ENCODE measurements at regions not wholly inside any gene's neighbourhood (a gene's known extent, or its start where the extent isn't known, plus 50 kb on each side); places are given as distances from the start of the nearest gene placed in this dataset.

- Histone ChIP-seq H3K36me3 (ENCODE audit: control insufficient read depth in 4 of 4, insufficient read depth in 3 of 4, low read depth in 1 of 4, low read length in 3 of 4) (no peaks in the 10 kb centered on the region), H3K27ac (ENCODE audit: low read depth in 1 of 2, low read length in 2 of 2) (no peak overlapping the region), H3K4me1 (ENCODE audit: control insufficient read depth in 4 of 4, insufficient read depth in 4 of 4, low read length in 3 of 4) (no peaks in the 10 kb centered on the region), H3K9me3 (ENCODE audit: control insufficient read depth in 4 of 4, low read length in 3 of 4) (no peaks in the 10 kb centered on the region), H3K9ac (ENCODE audit: low read depth in 1 of 2, low read length in 2 of 2) (no peak overlapping the region), H3K27me3 (ENCODE audit: control insufficient read depth in 4 of 4, insufficient read depth in 4 of 4, low read length in 3 of 4) (no peaks in the 10 kb centered on the region), H3K4me3 (ENCODE audit: low read depth in 1 of 3, low read length in 3 of 3) (no peak overlapping the region)
- DNase-seq (ENCODE audit: low spot score): no peak
- TF ChIP-seq RAD21 (IDR thresholded peaks at IDR 0.05) (no peak), FOXA1 (IDR thresholded peaks at IDR 0.05) (no peak), JUND (IDR thresholded peaks at IDR 0.05) (no peak), CTCF (IDR thresholded peaks at IDR 0.05; ENCODE audit: low read depth, low read length, missing input control) (no peak), ATF3 (IDR thresholded peaks at IDR 0.05) (no peak), FOXA2 (IDR thresholded peaks at IDR 0.05) (no peak), MAX (IDR thresholded peaks at IDR 0.05) (no peak)
These were observed 176.8 kb upstream of the POU3F1 start for GRCh38 chr1:38223391-38223790.

GRCh38 chr1:38222891-38223290 lies 176.3 kb upstream of the POU3F1 start:
- DNase-seq (ENCODE audit: low spot score): no peak
- no peaks in the 10 kb centered on the region for H3K36me3 ChIP-seq (ENCODE audit: control insufficient read depth in 4 of 4, insufficient read depth in 3 of 4, low read depth in 1 of 4, low read length in 3 of 4)
- H3K4me3 ChIP-seq (ENCODE audit: low read depth in 1 of 3, low read length in 3 of 3): no peak overlapping the region
- TF ChIP-seq EGR1 (IDR thresholded peaks at IDR 0.05; ENCODE audit: low read depth in 2 of 2) (no peak), FOXA1 (IDR thresholded peaks at IDR 0.05) (no peak), GABPA (IDR thresholded peaks at IDR 0.05 in 1 of 2, conservative IDR thresholded peaks at IDR 0.05 in 1 of 2) (no peak), YY1 (IDR thresholded peaks at IDR 0.05) (no peak), FOXA2 (IDR thresholded peaks at IDR 0.05) (no peak), SP1 (IDR thresholded peaks at IDR 0.05) (no peak), REST (IDR thresholded peaks at IDR 0.05) (no peak)
- 88% methylated on average over 2 of the region's 2 CpGs for WGBS
- H3K27me3 ChIP-seq (ENCODE audit: control insufficient read depth in 4 of 4, insufficient read depth in 4 of 4, low read length in 3 of 4): no peaks in the 10 kb centered on the region
- H3K9ac ChIP-seq (ENCODE audit: low read depth in 1 of 2, low read length in 2 of 2): no peak overlapping the region
- H3K4me1 ChIP-seq (ENCODE audit: control insufficient read depth in 4 of 4, insufficient read depth in 4 of 4, low read length in 3 of 4): no peaks in the 10 kb centered on the region
- no peak overlapping the region for H3K27ac ChIP-seq (ENCODE audit: low read depth in 1 of 2, low read length in 2 of 2)
- H3K9me3 ChIP-seq (ENCODE audit: control insufficient read depth in 4 of 4, low read length in 3 of 4): no peaks in the 10 kb centered on the region

- no peak overlapping the region for H3K4me3 ChIP-seq (ENCODE audit: low read depth in 1 of 3, low read length in 3 of 3)
- WGBS: 64% methylated on average over 9 of the region's 9 CpGs
- no peaks in the 10 kb centered on the region for H3K9me3 ChIP-seq (ENCODE audit: control insufficient read depth in 4 of 4, low read length in 3 of 4)
- no peak overlapping the region for H3K27ac ChIP-seq (ENCODE audit: low read depth in 1 of 2, low read length in 2 of 2)
- DNase-seq (ENCODE audit: low spot score): no peak
- H3K4me1 ChIP-seq (ENCODE audit: control insufficient read depth in 4 of 4, insufficient read depth in 4 of 4, low read length in 3 of 4): no peaks in the 10 kb centered on the region
- H3K27me3 ChIP-seq (ENCODE audit: control insufficient read depth in 4 of 4, insufficient read depth in 4 of 4, low read length in 3 of 4): no peaks in the 10 kb centered on the region
- no peaks in the 10 kb centered on the region for H3K36me3 ChIP-seq (ENCODE audit: control insufficient read depth in 4 of 4, insufficient read depth in 3 of 4, low read depth in 1 of 4, low read length in 3 of 4)
- no peak overlapping the region for H3K9ac ChIP-seq (ENCODE audit: low read depth in 1 of 2, low read length in 2 of 2)
- TF ChIP-seq CTCF (IDR thresholded peaks at IDR 0.05; ENCODE audit: low read depth, low read length, missing input control): no peak
- TF ChIP-seq EGR1 (IDR thresholded peaks at IDR 0.05; ENCODE audit: low read depth in 2 of 2): no peak
- TF ChIP-seq JUND (IDR thresholded peaks at IDR 0.05): no peak
- TF ChIP-seq MAX (IDR thresholded peaks at IDR 0.05): no peak
- TF ChIP-seq HNF4A (conservative IDR thresholded peaks at IDR 0.05): no peak
- no peak for TF ChIP-seq FOXA2 (IDR thresholded peaks at IDR 0.05)
- TF ChIP-seq ATF3 (IDR thresholded peaks at IDR 0.05): no peak
- no peak for TF ChIP-seq YY1 (IDR thresholded peaks at IDR 0.05)
- no peak for TF ChIP-seq HNF4G (IDR thresholded peaks at IDR 0.05)
- no peak for TF ChIP-seq FOXA1 (IDR thresholded peaks at IDR 0.05)
- TF ChIP-seq ZBTB33 (IDR thresholded peaks at IDR 0.05): no peak
These were observed 174.5 kb upstream of the POU3F1 start for GRCh38 chr1:38221006-38221649.

All from liver (tissue), 8 donors.